ENCODE measurements at regions not wholly inside any gene's neighbourhood (a gene's known extent, or its start where the extent isn't known, plus 50 kb on each side); places are given as distances from the start of the nearest gene placed in this dataset.
"Not testable (repeated sequence)": the region's sequence is repeated elsewhere in the genome, so short reads cannot be mapped to it uniquely, and the experiment has no call there.

DNA sequence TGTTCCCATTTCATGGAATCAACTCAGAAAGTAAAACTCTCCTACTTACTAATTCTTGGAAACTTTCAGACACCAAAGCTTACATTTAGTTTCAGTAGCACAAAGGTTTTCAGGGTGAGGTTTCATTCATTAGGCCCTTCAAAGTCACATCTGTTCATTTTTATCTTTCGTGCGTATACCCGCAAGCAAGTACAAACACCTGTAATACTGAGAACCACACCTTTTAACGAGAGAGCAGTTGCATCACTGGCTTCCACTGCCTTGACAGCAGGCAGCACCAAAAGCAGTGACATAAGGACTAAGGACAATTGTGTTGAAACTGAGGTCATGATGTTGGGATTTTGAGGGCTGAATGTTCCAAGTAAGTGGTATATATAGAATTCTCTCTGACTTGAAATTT, 60.5 kb downstream of the GOLGA6L22 start:
- H3K4me3 ChIP-seq; H3K4me1 ChIP-seq; H3K36me3 ChIP-seq; DNase-seq (ENCODE audit: low spot score in 2 of 2); H3K27me3 ChIP-seq; intact Hi-C loops (cut with DNase I); H3K27ac ChIP-seq; H3K9me3 ChIP-seq: not testable (repeated sequence)

DNA sequence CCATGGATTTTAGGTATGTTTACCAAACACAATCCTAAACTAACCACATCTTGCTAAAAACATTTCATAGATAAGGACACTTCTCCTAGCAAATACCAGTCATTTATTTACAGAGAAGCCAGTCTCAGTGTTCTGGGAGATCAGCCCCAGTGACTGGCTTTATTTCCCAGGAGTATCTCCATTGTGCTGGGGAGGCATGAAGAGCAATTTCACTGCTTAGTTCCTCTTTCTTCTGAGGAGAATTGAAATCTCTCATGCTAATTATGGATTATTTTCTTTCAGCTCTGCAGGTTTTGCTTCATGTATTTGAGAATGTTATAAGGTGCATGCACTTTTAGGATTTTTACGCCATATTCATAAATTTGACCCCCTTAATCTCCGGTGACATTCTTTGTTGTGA, 67.8 kb downstream of the GOLGA6L22 start:
- intact Hi-C loops (cut with DNase I); H3K36me3 ChIP-seq; H3K4me3 ChIP-seq; H3K4me1 ChIP-seq; H3K9me3 ChIP-seq; H3K27me3 ChIP-seq; H3K27ac ChIP-seq; DNase-seq (ENCODE audit: low spot score in 2 of 2): not testable (repeated sequence)

DNA sequence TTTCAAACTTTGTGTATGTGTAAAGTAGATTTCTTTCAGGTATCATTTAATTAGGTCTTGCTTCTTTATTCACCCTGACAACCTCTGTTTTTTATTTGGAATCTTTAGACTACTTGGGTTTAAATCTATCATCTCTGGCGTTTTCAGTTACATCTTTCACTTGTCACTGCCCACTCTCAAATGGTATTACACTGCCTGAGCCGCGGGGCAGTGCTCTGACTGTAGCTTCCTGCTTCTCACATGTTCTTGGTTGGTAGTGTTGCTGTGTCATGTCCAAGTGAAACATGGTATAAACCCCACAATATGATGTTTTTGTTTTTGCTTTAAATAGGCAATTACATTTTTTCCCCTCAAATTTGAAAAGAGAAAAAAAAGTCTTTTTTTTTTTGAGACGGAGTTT, 68.3 kb downstream of the GOLGA6L22 start:
- H3K27ac ChIP-seq, result not testable (repeated sequence)

DNA sequence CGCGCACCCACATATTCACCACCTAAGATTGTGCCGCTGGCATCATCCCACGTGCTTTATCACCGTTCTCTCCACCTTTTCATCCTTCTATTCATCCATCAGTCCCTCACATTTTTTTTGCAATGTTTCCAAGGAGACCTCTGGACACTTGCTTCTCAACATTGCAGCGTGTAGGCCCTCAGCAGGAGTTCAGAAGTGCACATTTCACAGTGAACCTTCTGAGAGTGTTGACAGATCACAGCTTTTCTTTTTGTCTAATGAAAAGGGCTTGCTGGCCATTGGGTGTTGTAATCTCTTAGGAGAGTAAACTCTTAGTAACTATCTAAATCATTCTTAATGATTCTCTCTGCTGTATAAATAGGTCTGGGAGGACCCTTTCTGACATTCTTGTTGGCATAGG, 70.5 kb downstream of the GOLGA6L22 start:
- H3K36me3 ChIP-seq; intact Hi-C loops (cut with DNase I); H3K4me3 ChIP-seq; H3K9me3 ChIP-seq; DNase-seq (ENCODE audit: low spot score in 2 of 2); H3K4me1 ChIP-seq; H3K27me3 ChIP-seq; H3K27ac ChIP-seq: not testable (repeated sequence)

More for the DNA sequence above, 68.3 kb downstream of the GOLGA6L22 start:
- H3K27me3 ChIP-seq; H3K9me3 ChIP-seq; H3K4me3 ChIP-seq; H3K36me3 ChIP-seq; DNase-seq (ENCODE audit: low spot score in 2 of 2); H3K4me1 ChIP-seq; intact Hi-C loops (cut with DNase I): not testable (repeated sequence)

DNA sequence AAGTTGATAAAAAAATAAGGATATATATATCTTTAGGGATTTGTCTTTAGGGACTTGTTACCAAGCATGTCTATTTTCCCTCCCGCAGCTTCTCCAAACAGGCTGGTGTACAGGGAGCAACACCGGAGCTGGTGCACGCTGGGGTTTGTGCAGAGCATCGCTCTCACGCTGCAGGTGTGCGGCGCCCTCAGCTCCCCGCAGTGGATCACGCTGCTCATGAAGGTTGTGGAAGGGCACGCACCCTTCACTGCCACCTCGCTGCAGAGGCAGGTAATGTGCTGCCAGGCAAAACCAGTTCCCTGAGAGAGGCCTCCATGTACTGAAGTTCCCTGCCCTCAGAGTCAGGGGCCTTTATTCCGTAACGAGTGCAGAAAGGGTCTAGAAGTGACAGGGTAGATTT, 101.0 kb downstream of the GOLGA6L22 start:
- DNase-seq (ENCODE audit: low spot score in 2 of 2); H3K9me3 ChIP-seq; H3K4me3 ChIP-seq; H3K27ac ChIP-seq; H3K36me3 ChIP-seq; H3K27me3 ChIP-seq; H3K4me1 ChIP-seq; intact Hi-C loops (cut with DNase I): not testable (repeated sequence)

DNA sequence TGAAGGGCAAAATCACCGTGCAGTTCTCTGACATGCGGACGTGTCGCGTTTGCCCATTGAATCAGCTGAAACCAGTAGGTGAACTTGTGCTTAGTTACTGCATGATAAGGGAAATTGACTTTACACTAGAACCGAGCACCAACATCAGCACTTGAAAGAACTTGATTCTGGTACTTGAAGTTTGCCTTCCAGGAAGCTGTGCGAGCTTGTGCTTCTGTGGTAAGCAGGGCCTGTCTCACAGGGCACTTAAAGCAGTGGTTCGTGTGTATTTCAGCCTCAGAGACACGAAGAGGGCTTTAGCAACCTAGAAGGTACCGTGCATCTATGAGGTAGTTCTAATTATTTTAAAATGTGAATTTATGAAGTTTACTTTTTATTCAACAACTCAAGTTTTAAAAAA, 103.0 kb downstream of the GOLGA6L22 start:
- H3K4me3 ChIP-seq; intact Hi-C loops (cut with DNase I); H3K27ac ChIP-seq; H3K4me1 ChIP-seq; H3K9me3 ChIP-seq; H3K36me3 ChIP-seq; H3K27me3 ChIP-seq; DNase-seq (ENCODE audit: low spot score in 2 of 2): not testable (repeated sequence)

DNA sequence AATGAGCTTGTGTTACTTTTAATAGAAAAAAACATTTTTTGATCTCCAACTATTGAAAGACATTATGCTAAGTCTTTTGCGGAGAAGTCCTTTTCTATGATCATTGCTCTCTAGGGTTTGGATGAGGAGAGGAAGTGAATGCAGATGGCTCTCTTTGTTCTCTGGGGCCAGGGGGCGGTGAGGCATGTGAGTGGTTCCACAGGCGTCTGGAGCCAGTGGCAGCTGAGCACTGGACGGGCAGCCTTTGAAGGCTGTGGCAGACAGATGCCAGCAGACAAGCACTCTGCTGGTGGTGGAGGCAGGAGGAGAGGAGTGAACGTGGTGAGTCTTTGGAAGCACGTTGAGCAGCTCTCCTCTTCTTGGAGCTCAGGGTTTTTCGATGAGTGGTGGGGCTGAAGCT, 107.8 kb downstream of the GOLGA6L22 start:
- intact Hi-C loops (cut with DNase I); H3K4me3 ChIP-seq; H3K4me1 ChIP-seq; H3K9me3 ChIP-seq; H3K36me3 ChIP-seq; H3K27me3 ChIP-seq; H3K27ac ChIP-seq; DNase-seq (ENCODE audit: low spot score in 2 of 2): not testable (repeated sequence)

DNA sequence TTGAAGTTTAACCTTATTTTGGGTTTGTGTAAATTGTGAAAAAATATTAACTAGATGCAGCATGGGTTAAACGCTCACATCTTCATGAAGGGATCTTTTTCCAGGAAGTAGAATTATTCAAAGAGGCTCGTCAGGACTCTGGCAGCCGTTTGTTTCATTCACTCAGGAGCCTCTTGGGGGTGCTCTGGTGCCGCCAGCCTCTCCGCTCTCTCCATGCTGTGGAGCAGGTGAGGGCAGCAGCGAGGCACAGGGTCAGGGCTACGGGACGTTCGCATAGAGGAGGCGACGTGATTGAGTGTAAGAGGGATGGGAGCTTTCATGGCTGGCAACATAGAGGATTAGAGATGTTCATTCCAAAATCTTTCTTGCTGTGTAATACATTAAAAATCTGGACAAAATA, 110.8 kb downstream of the GOLGA6L22 start:
- H3K27me3 ChIP-seq; intact Hi-C loops (cut with DNase I); DNase-seq (ENCODE audit: low spot score in 2 of 2); H3K4me3 ChIP-seq; H3K4me1 ChIP-seq; H3K27ac ChIP-seq; H3K36me3 ChIP-seq; H3K9me3 ChIP-seq: not testable (repeated sequence)

DNA sequence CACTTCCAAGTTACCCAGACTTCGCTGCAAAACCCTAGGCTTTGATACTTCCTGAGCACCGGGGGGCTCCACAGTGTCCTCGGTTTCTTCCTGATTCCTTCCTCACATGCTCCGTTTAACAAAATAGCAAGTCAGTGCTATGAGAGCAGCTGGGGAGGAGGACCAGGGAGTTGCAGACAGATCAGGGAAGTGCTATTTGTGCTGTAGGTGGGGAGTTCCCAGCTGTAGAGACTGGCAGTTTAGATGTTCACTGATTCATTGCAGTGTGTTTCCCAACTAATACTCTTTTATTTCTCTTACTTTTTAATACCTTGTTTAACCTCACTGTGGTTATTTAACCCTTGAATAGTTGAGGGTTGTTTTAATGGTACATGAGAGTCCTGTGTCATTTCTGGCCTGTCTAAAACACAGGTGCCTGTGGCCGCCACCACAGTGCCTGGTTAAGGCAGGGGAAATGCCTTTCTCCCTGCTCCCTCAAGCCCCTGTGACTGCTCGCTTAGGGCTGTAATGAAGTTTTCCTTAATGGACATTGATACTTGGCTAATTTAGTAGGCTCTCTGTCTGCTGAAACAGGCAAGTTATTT, 113.5 kb downstream of the GOLGA6L22 start:
- H3K9me3 ChIP-seq, H3K36me3 ChIP-seq: not testable (repeated sequence)

DNA sequence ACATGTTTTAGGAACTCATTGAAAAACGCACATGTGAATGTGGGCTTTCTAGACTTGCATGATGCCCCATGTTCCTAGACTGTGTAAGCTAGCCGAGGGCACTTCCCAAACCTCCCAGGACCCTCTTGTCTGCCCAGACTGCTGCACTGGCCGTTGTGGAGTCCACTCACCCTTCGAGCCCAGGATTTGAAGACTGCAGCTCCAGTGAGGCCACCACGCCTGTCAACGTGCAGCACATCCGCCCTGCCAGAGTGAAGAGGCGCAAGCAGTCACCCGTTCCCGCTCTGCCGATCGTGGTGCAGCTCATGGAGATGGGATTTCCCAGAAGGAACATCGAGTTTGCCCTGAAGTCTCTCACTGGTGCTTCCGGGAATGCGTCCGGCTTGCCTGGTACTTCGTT, 114.1 kb downstream of the GOLGA6L22 start:
- intact Hi-C loops (cut with DNase I); H3K4me3 ChIP-seq; H3K9me3 ChIP-seq; H3K36me3 ChIP-seq; H3K4me1 ChIP-seq; H3K27ac ChIP-seq; H3K27me3 ChIP-seq; DNase-seq (ENCODE audit: low spot score in 2 of 2): not testable (repeated sequence)

More for the DNA sequence above, 113.5 kb downstream of the GOLGA6L22 start:
- H3K4me3 ChIP-seq; H3K4me1 ChIP-seq; DNase-seq (ENCODE audit: low spot score in 2 of 2); H3K27me3 ChIP-seq; H3K27ac ChIP-seq; intact Hi-C loops (cut with DNase I): not testable (repeated sequence)

DNA sequence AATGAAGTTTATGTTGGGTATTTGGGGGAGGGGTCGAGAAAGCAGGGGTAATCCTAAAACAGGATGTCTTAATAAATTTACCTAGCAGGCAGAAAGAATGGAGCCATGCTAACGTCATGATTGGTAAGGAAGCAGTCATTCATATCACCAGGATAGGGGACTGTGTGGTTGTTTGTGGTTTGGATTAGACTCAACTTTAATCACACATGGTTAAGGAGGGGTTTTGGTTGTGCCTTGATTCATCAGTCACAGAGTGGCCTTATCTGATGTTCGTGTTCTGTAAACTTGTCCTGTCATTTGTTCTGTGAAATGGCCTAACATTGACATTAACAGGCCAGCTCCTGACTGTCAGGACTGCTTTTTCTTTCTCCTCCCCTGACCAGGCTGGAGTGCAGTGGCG, 119.1 kb downstream of the GOLGA6L22 start:
- DNase-seq (ENCODE audit: low spot score in 2 of 2); H3K27ac ChIP-seq; H3K4me3 ChIP-seq; H3K36me3 ChIP-seq; H3K4me1 ChIP-seq; H3K27me3 ChIP-seq; intact Hi-C loops (cut with DNase I); H3K9me3 ChIP-seq: not testable (repeated sequence)

DNA sequence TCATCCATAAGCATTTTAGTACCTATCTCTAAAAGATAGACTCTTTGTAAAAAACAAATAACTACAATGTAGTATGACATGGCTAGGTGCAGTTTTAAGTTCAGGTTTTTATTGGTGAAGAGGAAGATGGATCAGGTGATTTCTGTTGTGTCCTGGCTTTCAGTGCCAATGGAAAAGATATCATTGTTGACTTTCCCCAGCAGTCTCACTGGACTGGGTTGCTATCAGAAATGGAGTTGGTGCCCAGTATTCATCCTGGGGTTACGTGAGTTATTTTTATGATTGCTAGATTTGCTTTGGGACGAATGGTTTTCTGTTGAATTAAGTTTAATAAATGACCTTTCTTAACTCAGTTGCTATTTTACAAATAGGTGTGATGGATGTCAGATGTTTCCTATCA, 120.5 kb downstream of the GOLGA6L22 start:
- DNase-seq (ENCODE audit: low spot score in 2 of 2); H3K36me3 ChIP-seq; intact Hi-C loops (cut with DNase I): not testable (repeated sequence)

DNA sequence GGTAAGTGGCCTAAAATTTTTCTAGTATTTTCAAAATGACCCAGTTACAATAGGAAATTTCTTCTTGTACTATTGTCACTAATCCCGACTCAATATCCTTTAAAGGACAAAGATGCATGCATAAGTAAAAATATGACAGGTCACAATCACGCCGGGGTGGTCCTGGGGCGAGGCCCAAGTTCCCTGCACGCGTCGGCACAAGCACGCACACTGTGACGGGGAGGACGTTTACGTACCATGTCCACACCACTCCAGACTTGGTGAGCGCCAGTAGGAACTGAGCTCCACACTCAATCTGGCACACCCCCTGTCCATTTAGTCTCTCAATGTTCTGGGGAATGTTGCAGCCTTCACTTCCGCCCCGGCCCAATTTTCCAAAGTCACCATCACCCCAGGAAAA, 128.7 kb downstream of the GOLGA6L22 start:
- H3K4me1 ChIP-seq; intact Hi-C loops (cut with DNase I); H3K27me3 ChIP-seq; DNase-seq (ENCODE audit: low spot score in 2 of 2); H3K36me3 ChIP-seq; H3K4me3 ChIP-seq; H3K9me3 ChIP-seq; H3K27ac ChIP-seq: not testable (repeated sequence)

More for the DNA sequence above, 120.5 kb downstream of the GOLGA6L22 start:
- H3K27ac ChIP-seq, H3K4me3 ChIP-seq, H3K4me1 ChIP-seq, H3K9me3 ChIP-seq, H3K27me3 ChIP-seq: not testable (repeated sequence)

DNA sequence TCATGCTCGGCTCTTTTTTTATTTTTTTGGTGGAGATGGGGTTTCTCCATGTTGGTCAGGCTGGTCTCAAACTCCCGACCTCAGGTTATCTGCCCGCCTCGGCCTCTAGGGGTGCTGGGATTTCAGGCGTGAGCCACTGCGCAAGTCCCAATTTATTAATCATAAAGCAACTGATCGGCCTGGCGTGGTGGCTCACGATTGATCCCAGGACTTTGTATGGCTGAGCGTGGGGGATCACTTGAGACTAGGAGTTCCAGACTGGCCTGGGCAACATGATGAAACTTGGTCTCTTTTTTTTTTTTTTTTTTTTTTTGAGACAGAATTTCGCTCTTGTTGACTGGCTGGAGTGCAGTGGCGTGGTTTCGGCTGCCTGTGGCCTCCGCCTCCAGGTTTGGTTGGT, 139.8 kb downstream of the GOLGA6L22 start:
- H3K4me3 ChIP-seq; intact Hi-C loops (cut with DNase I); DNase-seq (ENCODE audit: low spot score in 2 of 2); H3K27ac ChIP-seq; H3K27me3 ChIP-seq; H3K4me1 ChIP-seq; H3K36me3 ChIP-seq; H3K9me3 ChIP-seq: not testable (repeated sequence)

DNA sequence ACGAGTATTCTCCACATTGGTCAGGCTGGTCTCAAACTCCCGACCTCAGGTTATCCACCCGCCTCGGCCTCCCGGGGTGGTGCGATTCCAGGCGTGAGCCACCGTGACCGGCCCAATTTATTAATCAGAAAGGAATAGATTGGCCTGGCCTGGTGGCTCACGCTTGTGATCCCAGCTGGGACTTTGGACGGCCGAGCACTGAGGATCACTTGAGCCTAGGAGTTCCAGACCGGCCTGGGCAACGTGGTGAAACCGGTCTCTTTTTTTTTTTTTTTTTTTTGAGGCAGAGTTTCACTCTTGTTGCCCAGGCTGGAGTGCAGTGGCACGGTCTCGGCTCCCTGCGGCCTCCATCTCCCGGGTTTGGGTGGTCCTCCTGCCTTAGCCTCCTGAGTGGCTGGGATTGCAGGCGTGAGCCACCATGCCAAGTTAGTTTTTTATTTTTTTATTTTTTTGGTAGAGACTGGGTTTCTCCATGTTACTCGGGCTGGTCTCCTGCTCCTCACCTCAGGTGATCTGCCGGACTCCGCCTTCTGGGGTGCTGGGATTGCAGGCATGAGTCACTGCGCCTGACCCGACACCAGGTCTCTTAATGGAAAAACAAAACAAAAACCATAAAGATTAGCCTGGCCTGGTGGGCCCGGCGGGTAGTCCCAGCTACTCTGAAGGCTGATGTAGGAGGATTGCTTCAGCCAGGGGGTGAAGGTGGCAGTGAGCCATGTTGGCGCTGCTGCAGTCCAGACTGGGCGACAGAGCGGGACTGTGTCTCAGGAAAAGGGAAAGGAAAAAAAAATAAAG, 141.0 kb downstream of the GOLGA6L22 start:
- H3K9me3 ChIP-seq; intact Hi-C loops (cut with DNase I); H3K27ac ChIP-seq; H3K27me3 ChIP-seq; H3K4me1 ChIP-seq; DNase-seq (ENCODE audit: low spot score in 2 of 2); H3K36me3 ChIP-seq; H3K4me3 ChIP-seq: not testable (repeated sequence)
